ENCODE measurements at regions not wholly inside any gene's neighbourhood (a gene's known extent, or its start where the extent isn't known, plus 50 kb on each side); places are given as distances from the start of the nearest gene placed in this dataset.
"Not testable (repeated sequence)": the region's sequence is repeated elsewhere in the genome, so short reads cannot be mapped to it uniquely, and the experiment has no call there.

DNA sequence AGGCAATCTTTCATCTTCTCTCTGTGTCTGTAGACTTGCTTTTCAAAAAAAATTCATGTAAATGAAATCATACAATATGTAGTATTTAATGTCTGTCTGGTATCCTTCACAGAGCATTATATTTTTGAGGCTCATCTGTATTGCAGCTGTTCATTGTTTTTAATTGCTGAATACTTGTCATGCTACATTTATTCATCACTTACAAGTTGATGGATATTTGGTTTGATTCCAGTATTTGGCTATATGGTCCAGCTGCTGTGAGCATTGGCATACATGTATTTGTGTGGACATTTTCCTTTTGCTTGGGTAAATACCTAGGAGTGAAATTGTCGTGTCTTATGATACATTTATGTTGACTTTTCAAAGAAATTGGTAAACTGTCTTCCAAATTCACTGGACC, 441.4 kb downstream of the DCDC2C start:
- DNase-seq: no peak

DNA sequence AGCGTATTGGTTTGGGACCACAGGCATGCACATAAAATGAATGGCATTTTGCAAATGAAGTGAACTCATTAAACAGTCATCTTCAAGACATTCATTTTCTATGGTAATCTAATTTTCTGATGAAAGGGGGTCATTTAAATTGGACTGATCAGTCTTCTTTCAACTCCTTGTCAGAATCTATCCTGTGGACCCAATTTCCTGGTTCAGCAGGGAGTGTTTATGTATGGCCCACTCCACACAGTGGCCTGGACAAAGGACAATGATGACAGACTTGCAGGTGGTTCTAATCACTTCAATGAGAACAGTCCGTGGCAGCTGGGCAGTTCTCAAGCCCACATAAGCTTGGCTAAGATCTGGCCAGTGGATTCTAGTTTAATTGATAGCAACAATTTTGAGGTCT, 448.1 kb downstream of the DCDC2C start:
- no peak for DNase-seq

DNA sequence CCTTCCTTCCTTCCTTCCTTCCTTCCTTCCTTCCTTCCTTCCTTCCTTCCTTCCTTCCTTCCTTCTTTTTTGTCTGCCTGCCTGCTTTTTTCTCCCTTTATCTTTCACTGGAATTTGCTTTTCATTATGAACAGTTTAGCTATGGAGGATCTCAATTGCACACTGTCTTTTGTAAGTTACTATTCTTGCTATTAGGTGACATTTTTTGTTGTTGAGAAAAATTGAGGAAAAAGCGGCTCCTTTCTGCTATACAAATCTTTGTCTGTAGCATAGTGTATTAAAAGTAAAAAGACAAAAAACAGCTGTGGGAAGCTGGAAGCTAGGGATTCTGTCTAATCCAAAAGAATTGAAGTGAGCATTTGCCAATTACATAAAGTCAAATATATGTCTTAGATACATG, 448.7 kb downstream of the DCDC2C start:
- no peak for DNase-seq

DNA sequence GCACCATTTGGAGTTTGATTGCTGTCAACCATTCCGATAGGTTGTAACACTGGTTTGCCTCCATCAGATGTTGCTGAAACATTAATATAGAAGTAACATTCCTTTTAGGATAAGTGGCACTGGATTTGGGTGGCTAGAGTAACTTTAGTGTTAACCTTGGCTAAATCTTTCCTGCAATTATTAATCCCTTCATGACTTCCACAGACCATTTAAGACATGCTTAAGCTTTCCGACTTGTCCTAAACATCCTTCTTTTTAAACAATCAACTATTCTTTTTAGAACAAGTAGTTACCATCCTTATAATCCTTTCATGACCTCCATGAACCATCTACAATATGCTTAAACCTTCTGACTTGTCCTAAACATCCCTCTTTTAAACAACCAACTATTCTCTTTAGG, 465.5 kb downstream of the DCDC2C start:
- no peak for DNase-seq

DNA sequence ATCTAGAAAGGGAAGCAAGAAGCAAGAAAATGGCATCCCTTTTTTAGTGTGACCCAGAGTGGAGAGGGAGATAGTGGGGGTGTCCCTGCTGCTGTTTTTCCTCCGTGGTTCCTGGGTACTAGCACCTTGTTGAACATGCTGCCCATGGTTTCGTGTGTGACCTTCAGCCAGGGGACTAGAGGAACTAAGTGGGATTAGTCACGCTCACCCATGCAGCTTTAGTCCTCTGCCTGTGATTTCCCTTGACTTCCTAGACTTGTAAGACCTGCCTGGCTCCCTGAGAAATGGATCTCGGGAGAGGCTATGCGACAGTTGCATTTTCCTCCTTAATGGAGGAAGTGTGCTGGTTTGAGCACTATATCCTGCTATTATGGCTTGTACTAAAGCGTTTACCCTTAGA, 471.4 kb downstream of the DCDC2C start:
- no peak for DNase-seq

DNA sequence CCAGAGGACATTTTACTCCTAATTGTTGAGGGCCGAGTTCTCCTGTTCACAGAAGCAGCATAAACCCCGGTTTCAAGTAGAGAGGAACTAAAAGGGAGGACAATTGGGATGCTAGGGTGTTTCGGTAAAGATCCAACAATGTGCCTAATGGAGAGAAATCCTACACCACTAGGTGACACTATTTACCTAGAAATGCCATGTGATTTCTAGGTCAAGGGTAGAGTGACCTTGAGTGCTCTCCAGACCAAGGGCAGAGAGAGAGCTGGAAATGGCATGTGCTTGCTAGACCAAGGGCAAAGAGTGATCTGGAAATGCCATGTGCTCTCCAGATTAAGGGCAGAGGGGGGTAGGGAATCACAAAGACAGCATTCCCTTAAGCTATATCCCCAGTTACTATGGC, 472.0 kb downstream of the DCDC2C start:
- DNase-seq: no peak

DNA sequence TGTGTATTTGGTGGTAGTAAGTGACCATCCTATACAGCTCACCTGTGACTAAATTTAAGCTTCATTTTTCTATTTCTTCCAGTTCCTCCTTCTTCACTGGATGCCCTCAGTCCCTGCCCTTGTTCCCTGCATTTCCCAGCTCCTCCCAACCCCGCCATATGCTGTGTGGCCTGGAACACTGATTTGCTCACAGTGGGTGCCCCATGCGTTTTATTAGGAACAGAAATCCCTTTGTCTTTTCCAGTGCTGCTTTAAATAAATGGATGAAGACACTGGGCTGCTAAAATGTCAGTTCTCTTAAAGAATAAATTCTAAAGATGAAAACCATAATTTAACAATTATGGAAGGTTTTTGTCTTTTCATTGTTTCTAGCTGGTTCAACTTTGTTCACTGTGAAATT, 477.3 kb downstream of the DCDC2C start:
- no peak for DNase-seq

DNA sequence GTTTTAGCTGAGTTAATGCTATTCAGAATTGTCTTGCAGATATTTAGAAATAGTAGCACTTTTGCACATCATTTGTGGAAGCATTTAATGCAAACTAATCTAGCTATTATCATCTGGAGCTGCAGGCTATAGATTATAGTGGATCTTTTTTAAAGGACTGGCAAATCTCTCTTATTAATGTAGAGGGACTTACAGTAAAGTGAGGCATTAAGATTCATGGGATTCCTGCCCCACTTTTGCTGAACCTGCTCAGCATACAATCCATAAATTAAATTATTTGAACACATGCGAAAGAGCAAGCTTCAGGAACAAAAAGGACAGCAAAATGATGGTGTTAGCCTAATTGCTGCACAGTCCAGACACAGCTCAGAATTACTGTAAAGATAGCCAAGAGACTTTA, 477.7 kb downstream of the DCDC2C start:
- no peak for DNase-seq

DNA sequence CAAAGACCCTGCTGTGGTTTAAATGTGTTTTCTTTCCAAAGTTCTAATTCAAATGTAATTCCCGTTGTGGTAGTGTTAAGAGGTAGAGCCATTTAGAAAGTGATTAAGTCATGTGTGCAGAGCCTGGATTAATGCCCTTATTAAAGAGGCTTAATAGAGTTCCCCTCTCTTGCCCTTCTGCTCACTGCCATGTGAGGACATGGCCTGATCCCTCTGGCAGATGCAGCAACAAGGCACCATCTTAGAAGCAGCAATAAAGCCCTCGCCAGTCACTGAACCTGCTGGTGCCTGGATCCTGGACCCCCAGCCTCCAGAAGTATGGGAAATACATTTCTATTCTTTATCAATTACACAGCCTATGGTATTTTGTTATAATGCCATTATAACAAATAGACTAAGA, 485.2 kb downstream of the DCDC2C start:
- DNase-seq: no peak

DNA sequence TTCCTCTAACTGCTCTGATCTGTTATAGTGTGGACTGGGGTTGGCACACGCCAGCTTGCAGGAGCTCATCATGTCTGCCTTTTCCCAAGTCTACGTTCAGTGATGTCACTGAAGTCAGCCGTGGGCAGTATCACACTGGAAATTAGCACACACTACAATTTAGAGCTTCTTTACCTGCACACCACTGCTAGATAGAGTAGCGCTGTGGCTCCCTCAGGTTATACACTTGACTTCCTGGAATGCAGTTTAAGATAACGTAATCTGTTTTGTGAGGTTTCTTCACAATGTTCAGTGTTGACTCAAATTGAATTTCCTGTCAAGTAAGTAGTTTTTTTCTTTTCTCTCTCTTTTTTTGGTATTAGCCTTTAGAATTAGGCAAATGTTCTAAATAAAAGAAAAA, 487.2 kb downstream of the DCDC2C start:
- no peak for DNase-seq

DNA sequence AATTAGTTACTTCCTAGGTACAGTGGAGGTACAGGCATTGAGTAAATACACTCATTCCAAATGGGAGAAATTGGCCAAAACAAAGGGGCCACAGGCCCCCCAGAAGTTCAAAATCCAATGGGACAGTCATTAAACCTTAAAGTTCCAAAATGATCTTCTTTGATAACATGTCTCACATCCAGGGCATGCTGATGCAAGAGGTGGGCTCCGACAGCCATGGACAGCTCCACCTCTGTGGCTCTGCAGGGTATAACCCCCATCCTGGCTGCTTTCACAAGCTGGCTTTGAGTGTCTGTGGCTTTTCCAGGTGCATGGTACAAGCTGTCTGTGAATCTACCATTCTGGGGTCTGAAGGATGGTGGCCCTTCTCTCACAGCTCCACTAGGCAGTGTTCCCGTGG, 488.7 kb downstream of the DCDC2C start:
- DNase-seq: no peak

DNA sequence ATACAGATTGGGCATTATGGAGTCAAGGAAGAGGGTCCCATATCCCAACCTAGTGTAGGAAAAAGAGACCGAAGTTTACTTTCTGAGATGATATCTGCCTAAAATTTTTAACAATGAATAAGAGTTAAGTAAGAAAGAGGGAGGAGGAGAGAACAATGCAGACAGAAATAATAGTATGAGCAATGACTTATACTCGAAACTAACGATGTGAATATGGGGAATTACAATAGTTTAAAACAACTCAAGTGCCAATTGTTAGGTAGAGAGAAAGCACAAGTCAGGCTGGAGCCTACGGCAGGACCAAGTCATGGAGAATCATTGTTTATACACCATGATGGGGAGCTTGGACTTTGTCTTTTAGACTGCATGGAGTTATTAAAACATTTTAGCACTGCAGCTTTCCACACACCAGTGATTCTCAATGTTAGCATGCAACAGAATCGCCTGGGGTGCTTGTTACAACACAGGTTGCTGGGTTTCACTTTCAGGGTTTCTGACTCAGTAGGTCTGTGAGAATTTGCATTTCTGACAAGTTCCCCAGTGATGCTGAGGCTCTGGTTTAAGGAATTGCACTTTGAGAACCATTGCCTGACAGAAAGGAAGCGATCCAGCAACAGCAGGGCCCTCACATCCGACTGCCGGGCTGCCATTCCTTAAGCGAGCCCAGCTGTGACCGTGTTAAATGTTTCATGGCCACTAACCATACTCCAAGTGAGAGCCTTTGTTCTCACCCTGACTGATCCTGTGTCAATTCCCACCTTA, 511.2 kb downstream of the DCDC2C start:
- DNase-seq: no peak

DNA sequence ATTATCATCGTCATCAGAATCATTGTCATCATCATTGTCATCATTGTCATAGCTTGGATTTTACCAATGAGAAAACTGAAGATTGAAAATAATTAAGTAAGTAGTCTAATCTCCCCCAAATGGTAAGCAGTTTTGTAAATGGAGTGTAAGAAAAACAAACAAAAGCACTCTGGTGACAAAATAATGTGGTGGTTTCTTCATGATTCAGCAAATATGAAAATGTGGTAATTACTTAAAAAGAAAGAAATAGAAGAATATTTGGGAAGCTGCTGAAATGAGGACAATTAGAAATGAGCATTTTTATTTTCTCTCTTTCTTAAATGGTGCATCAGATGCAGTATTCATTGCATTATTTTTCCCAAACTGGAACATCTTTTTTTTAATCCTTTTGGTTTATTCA, 514.4 kb downstream of the DCDC2C start:
- DNase-seq: no peak

DNA sequence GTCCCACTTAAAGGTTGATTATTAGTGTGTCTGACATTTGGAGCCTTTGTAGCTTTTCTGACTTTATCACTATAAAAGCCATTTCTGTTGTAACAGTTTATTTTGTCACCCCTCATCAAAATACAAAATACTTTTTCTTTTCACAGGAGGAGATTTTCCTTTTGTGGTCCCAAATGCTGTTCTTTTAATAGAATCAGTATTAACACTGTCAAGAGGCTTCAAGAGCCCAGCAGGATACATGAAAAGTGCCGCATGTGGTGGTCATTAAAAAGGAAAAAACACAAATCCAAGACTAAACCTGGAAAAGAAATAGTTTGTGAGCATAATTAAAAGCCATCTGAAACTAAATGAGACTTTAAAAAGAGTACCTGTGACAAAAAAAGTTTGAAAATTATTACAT, 515.7 kb downstream of the DCDC2C start:
- DNase-seq: no peak

DNA sequence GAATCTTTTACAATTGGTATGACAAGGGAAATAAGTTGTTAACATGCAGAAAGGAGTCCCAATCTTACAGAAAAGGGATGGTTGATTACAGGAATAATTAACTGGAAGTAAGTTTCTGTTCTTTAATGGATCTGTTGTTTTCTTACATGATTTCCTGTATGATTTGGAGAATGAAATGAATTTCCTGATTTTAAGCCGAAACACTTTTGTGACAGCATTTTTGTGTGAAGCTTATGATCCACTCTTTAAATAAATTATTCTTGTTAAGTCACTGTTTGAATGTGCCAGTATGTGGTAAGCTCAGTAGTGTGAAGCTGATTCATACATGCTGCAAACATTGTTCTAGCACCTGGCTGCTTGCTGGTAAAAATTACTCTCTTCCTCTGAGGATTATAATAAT, 516.2 kb downstream of the DCDC2C start:
- no peak for DNase-seq

DNA sequence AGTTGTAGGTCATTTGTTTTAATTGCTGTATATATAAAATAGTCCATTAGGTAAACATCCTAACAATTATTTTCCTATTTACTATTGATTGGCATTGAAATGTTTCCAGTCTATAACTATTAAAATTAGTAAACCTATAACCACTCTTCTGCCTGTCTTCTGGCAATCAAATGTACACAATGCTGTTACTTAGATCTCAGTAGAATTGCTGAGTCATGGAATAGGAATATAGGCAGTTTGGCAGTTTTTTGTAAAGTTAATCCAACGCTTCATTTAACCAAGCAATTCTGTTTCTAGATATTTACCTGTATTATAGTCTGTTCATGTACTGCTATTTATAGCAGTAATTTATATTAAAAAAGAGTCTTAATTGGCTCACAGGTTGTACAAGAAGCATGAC, 518.1 kb downstream of the DCDC2C start:
- DNase-seq: no peak

DNA sequence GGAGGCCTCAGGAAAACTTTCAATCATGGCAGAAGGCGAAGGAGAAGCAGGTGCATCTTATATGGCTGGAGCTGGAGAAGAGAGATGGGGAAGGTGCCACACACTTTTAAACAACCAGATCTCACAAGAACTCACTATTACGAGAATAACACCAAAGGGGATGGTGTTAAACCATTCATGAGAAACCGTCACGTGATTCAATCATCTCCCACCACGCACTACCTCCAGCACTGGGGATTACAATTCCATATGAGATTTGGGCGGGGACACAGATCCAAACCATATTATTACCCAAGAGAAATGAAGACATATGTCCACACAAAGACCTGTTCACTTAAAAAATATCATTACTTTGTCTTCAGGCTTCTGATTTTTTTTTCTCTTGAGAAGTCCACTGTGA, 518.5 kb downstream of the DCDC2C start:
- no peak for DNase-seq

DNA sequence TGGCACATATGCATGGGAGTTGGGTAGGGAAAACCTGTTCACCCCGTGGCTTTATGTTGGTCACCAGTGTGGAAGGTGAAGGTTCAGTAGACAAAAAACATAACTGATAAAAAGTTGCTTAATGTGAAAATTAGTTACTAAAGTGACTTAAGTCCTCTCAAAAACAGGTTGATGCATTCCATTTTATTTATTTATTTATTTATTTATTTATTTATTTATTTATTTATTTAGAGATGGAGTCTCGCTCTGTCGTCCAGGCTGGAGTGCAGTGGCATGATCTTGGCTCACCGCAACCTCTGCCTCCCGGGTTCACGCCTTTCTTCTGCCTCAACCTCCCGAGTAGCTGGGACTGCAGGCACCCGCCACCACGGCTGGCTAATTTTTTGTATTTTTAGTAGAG, 541.0 kb downstream of the DCDC2C start:
- not testable (repeated sequence) for DNase-seq

DNA sequence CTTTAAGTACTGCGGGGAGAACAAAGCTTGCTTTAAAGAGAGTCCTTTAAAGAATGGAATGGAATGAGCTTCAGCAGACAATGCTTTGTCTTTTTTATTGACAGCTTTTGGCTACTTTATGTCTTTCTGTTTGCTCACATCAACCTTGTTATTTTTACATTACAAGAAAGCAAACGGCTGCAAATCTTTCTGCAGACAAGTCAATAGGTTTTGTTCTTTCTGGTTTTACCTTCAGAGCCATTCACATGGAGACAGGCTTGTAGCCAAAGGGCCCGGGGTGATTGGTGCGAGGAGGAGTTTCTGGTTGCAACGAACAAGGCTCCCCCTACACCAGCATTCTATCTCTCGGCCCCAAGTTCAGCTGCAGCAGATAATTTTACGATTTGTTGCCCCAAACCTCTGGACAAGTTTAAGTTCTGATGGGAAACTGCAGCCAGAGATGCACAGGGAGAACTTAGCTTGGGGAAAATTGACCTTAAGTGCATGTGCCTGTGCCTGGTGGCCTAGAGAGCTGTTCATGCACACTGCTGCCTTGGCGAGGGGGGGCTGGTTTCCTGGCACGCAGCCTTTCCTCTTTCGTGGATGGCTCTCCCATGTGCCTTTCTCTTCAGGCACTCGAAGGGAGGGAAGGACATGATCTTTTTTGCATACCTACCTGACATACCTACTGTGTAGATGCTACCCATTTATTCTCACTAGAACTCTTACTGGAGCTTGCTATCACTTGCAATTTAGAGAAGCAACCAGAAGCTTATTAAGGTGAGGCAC, 543.2 kb downstream of the DCDC2C start:
- DNase-seq: no peak

DNA sequence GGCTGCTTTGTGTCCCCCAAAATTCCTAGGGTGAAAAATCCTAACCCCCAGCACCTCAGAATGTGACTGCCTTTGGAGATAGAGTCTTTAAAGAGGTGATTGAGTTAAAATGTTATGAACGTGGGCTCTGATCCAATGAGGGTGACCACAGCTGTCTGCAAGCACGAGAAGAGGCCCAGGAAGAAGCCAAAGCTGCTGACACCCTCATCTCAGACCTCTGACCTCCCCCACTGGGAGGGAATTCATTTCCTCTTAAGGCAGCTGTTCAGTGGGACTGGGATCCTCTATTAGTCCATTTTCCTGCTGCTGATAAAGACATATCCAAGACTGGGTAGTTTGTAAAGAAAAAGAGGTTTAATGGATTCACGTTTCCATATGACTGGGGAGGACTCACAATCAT, 544.4 kb downstream of the DCDC2C start:
- DNase-seq: no peak

DNA sequence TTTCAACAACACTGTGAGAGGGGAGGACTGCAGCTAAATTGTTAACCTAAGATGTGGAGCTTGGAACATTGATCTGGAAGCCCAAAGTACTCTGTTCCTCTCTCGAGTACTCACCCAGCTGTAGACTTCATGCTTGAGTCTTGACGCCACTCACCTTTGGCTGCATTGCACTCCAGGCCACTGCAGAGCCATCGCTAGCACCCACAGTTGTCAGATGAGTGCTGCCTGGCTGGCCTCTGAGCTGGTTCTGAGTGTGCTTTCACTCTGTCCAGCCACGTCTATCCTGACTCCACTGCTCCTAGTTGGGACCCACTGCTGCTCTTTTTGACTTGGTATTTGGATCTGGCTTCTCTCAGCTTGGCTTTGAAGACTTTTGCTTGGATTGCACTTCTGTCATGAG, 552.1 kb downstream of the DCDC2C start:
- no peak for DNase-seq

DNA sequence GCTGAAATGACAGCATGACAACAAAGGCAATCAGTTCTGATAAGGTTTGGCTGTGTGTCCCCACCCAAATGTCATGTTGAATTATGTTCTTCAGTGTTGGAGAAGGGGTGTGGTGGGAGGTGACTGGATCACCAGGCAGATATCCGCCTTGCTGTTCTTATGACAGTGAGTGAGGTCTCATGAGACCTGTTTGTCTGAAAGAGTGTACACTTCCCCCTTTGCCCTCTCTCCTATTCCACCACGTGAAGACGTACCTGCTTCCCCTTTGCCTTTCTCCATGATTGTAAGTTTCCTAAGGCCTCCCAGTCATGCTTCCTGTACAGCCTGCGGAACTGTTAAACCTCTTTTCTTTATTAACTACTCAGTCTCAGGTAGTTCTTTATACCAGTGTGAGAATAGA, 553.0 kb downstream of the DCDC2C start:
- DNase-seq: no peak

DNA sequence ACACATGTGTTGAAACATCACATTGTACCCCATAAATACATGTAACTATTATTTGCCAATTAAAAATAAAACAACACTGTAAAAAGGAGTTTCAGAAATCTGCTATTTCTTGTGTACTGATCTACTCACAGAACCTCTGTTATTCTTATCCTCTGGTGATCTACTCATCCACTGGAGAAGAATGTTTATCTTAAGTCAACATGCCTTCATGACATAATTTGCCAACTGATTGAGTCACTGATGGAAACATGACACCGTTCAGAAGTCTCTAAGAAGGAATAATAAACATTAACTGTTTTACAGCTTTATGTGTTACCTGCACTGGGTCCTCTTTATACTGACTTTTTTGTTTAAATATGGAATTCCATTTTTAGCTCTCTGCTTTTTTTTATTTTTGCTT, 555.2 kb downstream of the DCDC2C start:
- DNase-seq: no peak

DNA sequence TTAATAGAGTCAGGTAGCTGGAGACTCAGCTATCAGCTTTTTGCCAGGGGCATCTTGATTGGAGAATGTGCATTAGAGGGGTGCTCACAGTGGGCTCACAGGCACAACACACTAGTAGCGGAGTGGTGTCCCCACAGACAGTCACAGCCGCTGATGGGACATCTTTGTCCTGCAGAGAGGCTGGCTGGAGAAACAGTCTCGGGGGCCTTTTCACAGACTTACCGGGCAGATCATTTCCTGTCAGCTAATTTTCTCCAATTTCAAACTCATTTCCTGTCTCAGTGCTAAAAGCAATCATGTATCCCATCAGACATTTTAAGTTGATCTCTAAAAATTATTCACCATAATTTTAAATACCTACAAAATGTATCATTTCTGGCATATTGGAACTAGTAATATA, 562.6 kb downstream of the DCDC2C start:
- no peak for DNase-seq

DNA sequence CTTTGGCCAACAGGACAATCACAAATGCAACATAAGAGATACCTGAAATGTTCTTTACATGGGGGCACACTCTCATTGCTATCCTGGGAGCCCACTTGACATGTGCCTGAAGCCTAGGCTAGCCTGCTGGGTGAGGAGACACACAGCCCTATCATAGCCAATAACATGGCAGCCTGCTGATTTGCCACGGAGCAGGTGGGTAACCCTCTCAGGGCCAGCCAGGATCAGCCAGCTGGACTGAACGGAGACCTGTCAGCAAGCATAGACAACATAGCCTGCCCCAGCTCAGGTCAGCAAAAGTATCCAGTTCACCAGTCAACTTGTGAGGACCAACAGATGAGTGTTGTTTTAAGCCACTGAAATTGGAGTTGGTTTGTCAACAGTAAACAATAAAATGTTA, 566.5 kb downstream of the DCDC2C start:
- DNase-seq: no peak
